GM21447 (cell line): ENCODE measurements at regions not wholly inside any gene's neighbourhood (a gene's known extent, or its start where the extent isn't known, plus 50 kb on each side); places are given as distances from the start of the nearest gene placed in this dataset.
"Not testable (repeated sequence)": the region's sequence is repeated elsewhere in the genome, so short reads cannot be mapped to it uniquely, and the experiment has no call there.

Experiments used
- ATAC-seq: cut with Tn5 transposase; IDR thresholded peaks from one replicate; pipeline ENCODE4 v1.9.1; 2021; ENCODE audit not compliant: unreplicated experiment

- ATAC-seq, result no peak
Measured at GRCh38 chr4:20124317-20125026, 127.2 kb upstream of the SLIT2 start.

GRCh38 chr4:20122198-20122988, 129.3 kb upstream of the SLIT2 start:
- ATAC-seq, result no peak

- no peak for ATAC-seq
Measured at GRCh38 chr4:20119141-20119540, 132.6 kb upstream of the SLIT2 start.

GRCh38 chr4:20109391-20109790, 142.3 kb upstream of the SLIT2 start:
- no peak for ATAC-seq

- ATAC-seq, result no peak
Measured at GRCh38 chr4:20106921-20107320, 144.8 kb upstream of the SLIT2 start.

- ATAC-seq, result no peak
Measured at GRCh38 chr4:20101831-20102230, 149.9 kb upstream of the SLIT2 start.

GRCh38 chr4:20096911-20097310, 154.8 kb upstream of the SLIT2 start:
- ATAC-seq, result no peak

GRCh38 chr4:20095805-20096541, 155.7 kb upstream of the SLIT2 start:
- no peak for ATAC-seq

- ATAC-seq, result no peak
Measured at GRCh38 chr4:20091781-20092180, 159.9 kb upstream of the SLIT2 start.

GRCh38 chr4:20087522-20087911, 164.2 kb upstream of the SLIT2 start:
- ATAC-seq, result no peak

GRCh38 chr4:20086799-20087521, 164.7 kb upstream of the SLIT2 start:
- ATAC-seq, result no peak

GRCh38 chr4:20086067-20086798, 165.5 kb upstream of the SLIT2 start:
- ATAC-seq, result no peak

GRCh38 chr4:20085653-20086052, 166.1 kb upstream of the SLIT2 start:
- ATAC-seq, result no peak

- no peak for ATAC-seq
Measured at GRCh38 chr4:20085156-20085555, 166.5 kb upstream of the SLIT2 start.

- ATAC-seq, result no peak
Measured at GRCh38 chr4:20084488-20084887, 167.2 kb upstream of the SLIT2 start.

- ATAC-seq, result no peak
Measured at GRCh38 chr4:20078644-20079043, 173.1 kb upstream of the SLIT2 start.

- ATAC-seq, result no peak
Measured at GRCh38 chr4:20075248-20075871, 176.3 kb upstream of the SLIT2 start.

GRCh38 chr4:20074450-20074849, 177.3 kb upstream of the SLIT2 start:
- no peak for ATAC-seq

GRCh38 chr4:20065952-20066351, 185.8 kb upstream of the SLIT2 start:
- no peak for ATAC-seq

- not testable (repeated sequence) for ATAC-seq
Measured at GRCh38 chr4:20062857-20063256, 188.8 kb upstream of the SLIT2 start.
